AG10803 (cell line): ENCODE measurements at regions not wholly inside any gene's neighbourhood (a gene's known extent, or its start where the extent isn't known, plus 50 kb on each side); places are given as distances from the start of the nearest gene placed in this dataset.

Experiments used
- DNase-seq: peaks from one replicate; pipeline ENCODE4 v3.0.0; 2010; ENCODE audit warnings: low read depth
- H3K4me3 ChIP-seq: 2 replicates; pipeline ENCODE4 v1.5.1; 2011; ENCODE audit warnings: mild to moderate bottlenecking, low read length, control low read depth
- TF ChIP-seq, protein P1 (sequence below): conservative IDR thresholded peaks from 2 replicates; pipeline ENCODE4 v1.5.1; 2011; ENCODE audit warnings: mild to moderate bottlenecking, low read length, control low read depth, inconsistent platforms

DNA sequence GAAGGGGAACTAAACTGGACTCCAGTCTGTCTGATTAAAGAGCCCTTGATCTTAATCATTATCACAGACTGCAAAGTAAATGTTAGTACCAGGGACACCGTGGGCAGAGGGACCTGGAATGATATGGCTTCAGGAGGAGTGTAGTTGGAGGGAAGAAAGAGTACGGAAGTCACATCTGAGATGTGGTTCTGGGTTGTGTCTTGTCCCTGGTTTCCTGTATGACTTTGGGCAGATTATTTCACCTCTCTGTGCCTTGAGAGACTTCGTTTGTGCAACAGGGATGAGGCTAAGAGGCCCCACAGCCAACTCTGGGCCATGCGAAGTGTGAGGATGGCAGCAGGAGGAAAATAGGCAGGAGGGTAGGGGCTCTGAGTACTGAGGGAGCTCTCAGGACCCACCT, 76.1 kb upstream of the SLC2A1 start:
- TF ChIP-seq, protein P1, sequence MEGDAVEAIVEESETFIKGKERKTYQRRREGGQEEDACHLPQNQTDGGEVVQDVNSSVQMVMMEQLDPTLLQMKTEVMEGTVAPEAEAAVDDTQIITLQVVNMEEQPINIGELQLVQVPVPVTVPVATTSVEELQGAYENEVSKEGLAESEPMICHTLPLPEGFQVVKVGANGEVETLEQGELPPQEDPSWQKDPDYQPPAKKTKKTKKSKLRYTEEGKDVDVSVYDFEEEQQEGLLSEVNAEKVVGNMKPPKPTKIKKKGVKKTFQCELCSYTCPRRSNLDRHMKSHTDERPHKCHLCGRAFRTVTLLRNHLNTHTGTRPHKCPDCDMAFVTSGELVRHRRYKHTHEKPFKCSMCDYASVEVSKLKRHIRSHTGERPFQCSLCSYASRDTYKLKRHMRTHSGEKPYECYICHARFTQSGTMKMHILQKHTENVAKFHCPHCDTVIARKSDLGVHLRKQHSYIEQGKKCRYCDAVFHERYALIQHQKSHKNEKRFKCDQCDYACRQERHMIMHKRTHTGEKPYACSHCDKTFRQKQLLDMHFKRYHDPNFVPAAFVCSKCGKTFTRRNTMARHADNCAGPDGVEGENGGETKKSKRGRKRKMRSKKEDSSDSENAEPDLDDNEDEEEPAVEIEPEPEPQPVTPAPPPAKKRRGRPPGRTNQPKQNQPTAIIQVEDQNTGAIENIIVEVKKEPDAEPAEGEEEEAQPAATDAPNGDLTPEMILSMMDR: no peak
- no peak overlapping the region for H3K4me3 ChIP-seq
- no peak for DNase-seq

DNA sequence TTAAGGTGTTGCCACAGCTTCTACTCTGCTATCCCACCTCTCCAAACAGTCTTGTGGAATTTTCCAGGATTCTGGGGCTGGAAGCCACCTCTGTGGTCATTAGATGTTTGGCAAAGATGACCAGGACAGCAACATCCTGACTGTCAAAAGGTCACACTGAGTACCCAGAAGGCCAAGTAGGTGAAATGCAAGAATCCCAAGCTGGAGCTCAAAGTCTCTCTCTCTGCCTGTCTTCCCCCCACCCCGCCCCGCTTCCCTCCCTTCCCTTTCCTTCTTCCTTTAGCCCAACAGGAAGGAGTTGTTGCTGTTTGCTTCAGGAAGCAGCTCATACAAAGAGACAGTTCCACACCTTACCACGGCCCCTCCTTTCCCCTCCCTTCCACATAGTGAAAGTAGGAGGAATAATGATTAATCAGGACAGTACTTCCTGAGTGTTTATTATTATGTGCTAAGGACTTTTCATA, 75.6 kb upstream of the SLC2A1 start:
- H3K4me3 ChIP-seq: no peak overlapping the region
- no peak for DNase-seq
- TF ChIP-seq, protein P1: no peak

DNA sequence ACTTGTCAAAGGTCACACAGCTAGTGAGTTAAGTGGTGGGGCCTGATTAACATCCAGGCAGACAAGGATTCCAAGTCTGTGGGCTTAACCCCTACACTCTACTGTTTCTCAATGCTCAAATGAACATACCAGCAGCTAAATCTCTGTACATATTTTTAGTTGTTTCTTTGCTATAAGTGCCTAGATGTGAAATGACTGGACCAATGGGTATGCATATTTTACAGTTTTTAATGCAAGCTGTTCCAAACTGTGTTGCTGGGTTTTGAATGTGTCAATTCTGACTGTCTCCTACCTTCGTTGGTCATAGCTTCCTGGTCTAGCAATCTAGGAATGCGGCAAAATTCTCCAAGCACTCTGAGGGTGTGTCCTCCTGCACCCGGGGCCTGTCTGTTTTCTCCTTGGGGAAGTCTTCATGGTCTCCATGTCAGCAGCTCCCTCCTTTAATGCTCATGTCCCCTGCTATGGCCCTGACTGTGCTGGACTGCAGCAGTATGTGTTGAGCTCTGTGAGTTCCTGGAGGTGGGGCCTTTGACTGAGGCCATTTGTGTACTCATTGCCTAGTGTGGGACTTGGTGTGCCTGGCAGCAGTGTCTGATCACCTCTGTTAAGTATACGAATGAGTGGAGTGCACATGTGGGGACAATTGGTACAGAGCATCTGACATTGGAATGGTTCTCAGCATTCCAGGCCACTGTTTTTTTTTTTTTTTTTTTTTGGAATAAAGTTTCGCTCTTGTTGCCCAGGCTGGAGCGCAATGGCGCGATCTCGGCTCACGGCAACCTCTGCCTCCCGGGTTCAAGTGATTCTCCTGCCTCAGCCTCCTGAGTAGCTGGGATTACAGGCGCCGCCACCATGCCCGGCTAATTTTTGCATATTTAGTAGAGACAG, 72.9 kb upstream of the SLC2A1 start:
- no peak overlapping the region for H3K4me3 ChIP-seq
- DNase-seq: no peak
- TF ChIP-seq, protein P1: no peak

DNA sequence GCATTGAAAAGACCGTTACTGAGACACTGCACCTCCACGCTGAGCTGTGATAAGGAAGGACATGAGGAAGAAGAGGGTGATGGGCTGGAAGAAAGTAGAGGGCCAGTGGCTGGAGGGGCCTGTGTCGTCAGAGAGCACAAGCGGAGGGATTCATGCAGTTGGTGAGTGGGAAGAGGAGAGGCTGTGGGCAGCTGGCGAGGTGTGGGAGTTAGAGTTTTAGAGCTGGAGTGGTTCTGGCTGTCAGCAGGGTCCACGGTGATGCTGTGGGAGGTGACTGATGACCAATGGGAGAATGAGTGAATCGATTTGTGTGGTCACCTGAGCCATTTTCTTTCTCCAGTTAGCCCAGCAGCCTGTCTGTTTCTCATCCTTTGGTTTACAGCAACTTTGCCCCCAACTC, 66.2 kb upstream of the SLC2A1 start:
- H3K4me3 ChIP-seq: no peak overlapping the region

DNA sequence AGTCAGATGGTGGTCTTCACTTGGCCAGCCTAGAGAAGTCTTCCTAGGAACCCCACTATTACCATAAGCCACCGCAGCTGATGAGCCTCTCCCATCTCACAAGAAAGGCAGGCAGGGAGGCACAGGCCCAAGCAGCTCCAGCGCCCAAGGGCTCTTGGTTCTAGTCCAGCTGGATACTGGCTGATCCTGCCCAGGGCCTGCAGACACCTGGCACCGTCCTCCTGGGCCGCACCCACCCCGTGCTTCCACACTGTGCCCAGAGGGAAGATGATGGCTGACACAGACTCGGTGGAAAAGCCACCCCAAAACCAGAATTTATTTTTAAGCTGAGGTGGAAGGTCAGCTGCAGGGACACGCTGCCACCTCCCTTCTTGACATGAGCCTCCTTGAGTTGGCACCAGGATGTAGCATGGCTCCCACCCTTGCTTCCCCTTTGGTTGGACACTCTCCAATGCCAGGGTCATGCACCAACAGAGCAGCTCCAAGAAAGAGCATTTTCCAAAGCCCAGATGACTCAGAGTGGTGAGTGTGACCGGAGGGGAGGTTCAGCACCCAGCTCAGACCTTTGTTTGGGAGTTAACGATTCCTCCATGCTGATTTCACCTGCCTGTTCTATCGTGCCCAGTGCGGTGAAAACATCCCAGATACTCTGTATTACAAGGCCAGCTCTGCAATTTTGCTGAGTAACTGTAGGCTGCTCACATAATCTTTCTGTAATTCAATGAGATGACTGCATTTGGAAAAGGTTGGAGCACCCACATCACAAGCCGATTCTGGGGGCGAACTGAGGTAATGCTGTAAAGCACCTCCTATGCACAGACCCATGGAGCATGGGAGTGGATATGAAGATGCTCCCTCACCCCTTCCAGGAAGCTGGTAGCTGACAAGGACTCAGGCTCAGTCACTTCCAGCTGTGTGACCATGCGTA, 63.1 kb upstream of the SLC2A1 start:
- DNase-seq: no peak
- H3K4me3 ChIP-seq: no peak overlapping the region
- TF ChIP-seq, protein P1: no peak

More for the DNA sequence above, 66.2 kb upstream of the SLC2A1 start:
- TF ChIP-seq, protein P1: no peak
- DNase-seq: no peak

DNA sequence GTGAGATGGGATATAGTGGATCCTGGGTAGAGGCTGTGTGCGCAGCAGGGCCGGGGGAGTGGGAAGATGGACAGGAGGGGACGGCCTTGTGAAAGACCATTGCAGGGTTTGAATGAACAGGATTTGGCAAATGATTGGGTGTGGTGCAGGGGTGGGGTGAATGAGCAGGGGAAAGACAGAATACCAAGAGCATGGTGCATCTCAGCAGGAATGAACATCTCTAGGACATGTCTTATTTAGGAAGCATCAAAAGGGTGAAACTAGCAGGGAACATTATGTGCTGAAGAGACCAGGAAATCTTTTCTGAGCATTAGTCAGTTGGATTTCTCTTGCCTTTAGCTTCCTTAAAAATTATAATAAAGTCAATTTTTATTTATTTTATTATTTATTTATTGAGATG, 60.6 kb upstream of the SLC2A1 start:
- TF ChIP-seq, protein P1: no peak
- H3K4me3 ChIP-seq: no peak overlapping the region
- DNase-seq: no peak
